HL-60 (cell line): ENCODE measurements at regions not wholly inside any gene's neighbourhood (a gene's known extent, or its start where the extent isn't known, plus 50 kb on each side); places are given as distances from the start of the nearest gene placed in this dataset.

ENCODE experiments used
- CTCF ChIP-seq: IDR thresholded peaks from one replicate; pipeline ENCODE4 v1.5.1; 2011; ENCODE audit warnings: low read length, control low read depth, inconsistent platforms; ENCODE audit not compliant: insufficient read depth
- GABPA ChIP-seq: IDR thresholded peaks from 2 replicates; pipeline ENCODE4 v1.6.1; 2012; ENCODE audit warnings: low read depth
- POLR2AphosphoS5 ChIP-seq: IDR thresholded peaks from 2 replicates; pipeline ENCODE4 v1.6.1; 2012; ENCODE audit warnings: low read depth
- SPI1 ChIP-seq: IDR thresholded peaks from 2 replicates; pipeline ENCODE4 v1.6.1; 2012; ENCODE audit warnings: low read depth, mild to moderate bottlenecking, borderline replicate concordance
- TF ChIP-seq, protein P1 (sequence below): IDR thresholded peaks from 2 replicates; pipeline ENCODE4 v1.6.1; 2012; ENCODE audit warnings: low read depth; ENCODE audit not compliant: insufficient replicate concordance

DNA sequence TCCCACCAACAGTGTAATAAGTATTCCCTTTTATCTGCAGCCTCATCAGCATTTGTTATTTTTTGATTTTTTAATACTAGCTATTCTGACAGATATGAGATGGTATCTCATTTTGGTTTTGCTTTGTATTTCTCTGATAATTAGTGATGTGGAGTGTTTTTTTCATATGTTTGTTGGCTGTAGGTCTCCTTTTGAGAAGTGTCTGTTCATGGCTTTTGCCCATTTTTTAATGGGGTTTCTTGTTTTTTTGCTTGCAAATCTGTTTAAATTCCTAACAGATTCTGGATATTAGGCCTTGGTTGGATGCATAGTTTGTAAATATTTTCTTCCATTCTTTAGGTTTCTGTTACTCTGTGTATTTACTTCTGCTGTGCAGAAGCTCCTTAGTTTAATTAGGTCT is 445.4 kb upstream of the DAB2 start:
- TF ChIP-seq CTCF (no peak), POLR2AphosphoS5 (no peak), GABPA (no peak), SPI1 (no peak)
- TF ChIP-seq, protein P1, sequence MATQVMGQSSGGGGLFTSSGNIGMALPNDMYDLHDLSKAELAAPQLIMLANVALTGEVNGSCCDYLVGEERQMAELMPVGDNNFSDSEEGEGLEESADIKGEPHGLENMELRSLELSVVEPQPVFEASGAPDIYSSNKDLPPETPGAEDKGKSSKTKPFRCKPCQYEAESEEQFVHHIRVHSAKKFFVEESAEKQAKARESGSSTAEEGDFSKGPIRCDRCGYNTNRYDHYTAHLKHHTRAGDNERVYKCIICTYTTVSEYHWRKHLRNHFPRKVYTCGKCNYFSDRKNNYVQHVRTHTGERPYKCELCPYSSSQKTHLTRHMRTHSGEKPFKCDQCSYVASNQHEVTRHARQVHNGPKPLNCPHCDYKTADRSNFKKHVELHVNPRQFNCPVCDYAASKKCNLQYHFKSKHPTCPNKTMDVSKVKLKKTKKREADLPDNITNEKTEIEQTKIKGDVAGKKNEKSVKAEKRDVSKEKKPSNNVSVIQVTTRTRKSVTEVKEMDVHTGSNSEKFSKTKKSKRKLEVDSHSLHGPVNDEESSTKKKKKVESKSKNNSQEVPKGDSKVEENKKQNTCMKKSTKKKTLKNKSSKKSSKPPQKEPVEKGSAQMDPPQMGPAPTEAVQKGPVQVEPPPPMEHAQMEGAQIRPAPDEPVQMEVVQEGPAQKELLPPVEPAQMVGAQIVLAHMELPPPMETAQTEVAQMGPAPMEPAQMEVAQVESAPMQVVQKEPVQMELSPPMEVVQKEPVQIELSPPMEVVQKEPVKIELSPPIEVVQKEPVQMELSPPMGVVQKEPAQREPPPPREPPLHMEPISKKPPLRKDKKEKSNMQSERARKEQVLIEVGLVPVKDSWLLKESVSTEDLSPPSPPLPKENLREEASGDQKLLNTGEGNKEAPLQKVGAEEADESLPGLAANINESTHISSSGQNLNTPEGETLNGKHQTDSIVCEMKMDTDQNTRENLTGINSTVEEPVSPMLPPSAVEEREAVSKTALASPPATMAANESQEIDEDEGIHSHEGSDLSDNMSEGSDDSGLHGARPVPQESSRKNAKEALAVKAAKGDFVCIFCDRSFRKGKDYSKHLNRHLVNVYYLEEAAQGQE, result no peak
